ENCODE measurements at regions not wholly inside any gene's neighbourhood (a gene's known extent, or its start where the extent isn't known, plus 50 kb on each side); places are given as distances from the start of the nearest gene placed in this dataset.

DNA sequence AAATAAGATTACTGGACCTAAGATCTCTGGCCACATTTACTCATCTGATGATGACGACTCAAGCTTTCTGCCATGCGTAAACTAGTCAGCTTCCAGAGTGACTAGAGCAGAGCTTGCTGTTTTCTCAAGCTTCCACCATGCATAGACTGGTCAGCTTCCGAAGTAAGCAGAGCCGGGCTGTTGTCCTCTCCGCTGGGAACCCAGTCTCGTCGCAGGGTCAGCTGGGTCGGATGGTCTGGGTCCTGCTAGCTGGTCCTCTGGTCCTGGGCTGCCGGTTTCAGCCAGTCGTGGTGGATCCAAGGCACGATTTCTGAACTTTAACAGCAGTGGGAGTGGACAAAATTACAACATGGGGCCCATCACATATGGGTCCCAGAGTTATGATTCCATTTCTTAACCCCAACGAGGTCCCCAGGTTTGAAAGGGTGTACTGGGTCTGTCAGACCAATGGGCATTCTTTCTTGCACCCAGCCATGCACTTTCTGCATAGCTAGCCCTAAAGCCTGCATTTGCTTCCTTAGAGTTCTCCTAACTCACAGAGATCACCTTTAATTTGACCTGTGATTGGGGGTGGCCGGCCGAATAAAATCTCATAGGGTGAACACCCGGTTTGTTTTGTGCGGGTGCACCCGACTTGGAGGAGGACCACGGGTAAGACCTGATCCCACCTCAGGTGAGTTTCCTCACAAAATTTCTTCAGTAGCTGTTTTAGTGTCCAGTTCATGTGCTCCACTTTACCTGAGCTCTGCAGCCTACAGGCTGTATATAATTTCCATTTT, 1312.8 kb downstream of the TMEM121 start:
- no peak for TF ChIP-seq CTCF (IDR thresholded peaks at IDR 0.05; ENCODE audit: borderline replicate concordance)
- H3K9me3 ChIP-seq (replicated peaks): no peaks in the 10 kb centered on the region
- H3K27me3 ChIP-seq (ENCODE audit: low read depth): peaks cover 73% of the 10 kb centered on the region
- H3K36me3 ChIP-seq: no peaks in the 10 kb centered on the region
- H3K4me1 ChIP-seq: peaks cover 9% of the 10 kb centered on the region
- intact Hi-C loops (cut with micrococcal nuclease): no loop called here
- no peak overlapping the region for H3K27ac ChIP-seq (replicated peaks)
- DNase-seq: no peak
- no peak overlapping the region for H3K4me3 ChIP-seq

DNA sequence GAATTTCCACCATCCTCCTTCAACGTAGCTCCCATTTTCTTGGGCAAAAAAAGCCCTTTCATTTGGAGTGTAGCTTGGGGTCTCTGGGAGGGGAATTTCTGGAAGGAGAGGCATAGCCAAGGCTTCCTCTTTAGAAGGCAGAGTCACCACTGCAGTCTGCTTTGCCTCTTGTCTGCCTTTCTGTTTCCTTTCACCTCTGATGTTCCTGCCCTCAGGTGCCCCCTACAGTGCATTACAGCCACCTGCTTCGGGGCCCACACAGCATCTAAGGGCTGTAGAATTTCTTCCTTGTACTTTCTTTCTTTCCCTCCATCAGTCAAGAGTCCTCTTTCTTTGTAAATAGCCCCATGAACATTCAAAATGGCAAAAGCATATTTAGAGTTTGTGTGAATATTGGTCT, 1313.9 kb downstream of the TMEM121 start:
- no peak overlapping the region for H3K4me3 ChIP-seq
- DNase-seq: no peak
- no peaks in the 10 kb centered on the region for H3K36me3 ChIP-seq
- peaks cover 84% of the 10 kb centered on the region for H3K27me3 ChIP-seq (ENCODE audit: low read depth)
- no peak overlapping the region for H3K27ac ChIP-seq (replicated peaks)
- H3K4me1 ChIP-seq: peaks cover 12% of the 10 kb centered on the region
- no peaks in the 10 kb centered on the region for H3K9me3 ChIP-seq (replicated peaks)
- no peak for TF ChIP-seq CTCF (IDR thresholded peaks at IDR 0.05; ENCODE audit: borderline replicate concordance)
- intact Hi-C loops (cut with micrococcal nuclease): no loop called here

- TF ChIP-seq CTCF (IDR thresholded peaks at IDR 0.05; ENCODE audit: borderline replicate concordance): no peak
- Histone ChIP-seq H3K27me3 (ENCODE audit: low read depth) (peaks cover 88% of the 10 kb centered on the region), H3K27ac (replicated peaks) (no peak overlapping the region), H3K4me3 (no peak overlapping the region), H3K4me1 (peaks cover 12% of the 10 kb centered on the region), H3K9me3 (replicated peaks) (no peaks in the 10 kb centered on the region), H3K36me3 (no peaks in the 10 kb centered on the region)
- DNase-seq: no peak
- intact Hi-C loops (cut with micrococcal nuclease): no loop called here
These were observed 1314.6 kb downstream of the TMEM121 start for GRCh38 chr14:106840991-106841390.

GRCh38 chr14:106841701-106842100, 1315.3 kb downstream of the TMEM121 start:
- TF ChIP-seq CTCF (IDR thresholded peaks at IDR 0.05; ENCODE audit: borderline replicate concordance): no peak
- H3K27ac ChIP-seq (replicated peaks): no peak overlapping the region
- H3K9me3 ChIP-seq (replicated peaks): no peaks in the 10 kb centered on the region
- peaks cover 82% of the 10 kb centered on the region for H3K27me3 ChIP-seq (ENCODE audit: low read depth)
- no peak overlapping the region for H3K4me3 ChIP-seq
- H3K4me1 ChIP-seq: peaks cover 15% of the 10 kb centered on the region
- H3K36me3 ChIP-seq: no peaks in the 10 kb centered on the region
- DNase-seq: no peak
- intact Hi-C loops (cut with micrococcal nuclease): no loop called here

DNA sequence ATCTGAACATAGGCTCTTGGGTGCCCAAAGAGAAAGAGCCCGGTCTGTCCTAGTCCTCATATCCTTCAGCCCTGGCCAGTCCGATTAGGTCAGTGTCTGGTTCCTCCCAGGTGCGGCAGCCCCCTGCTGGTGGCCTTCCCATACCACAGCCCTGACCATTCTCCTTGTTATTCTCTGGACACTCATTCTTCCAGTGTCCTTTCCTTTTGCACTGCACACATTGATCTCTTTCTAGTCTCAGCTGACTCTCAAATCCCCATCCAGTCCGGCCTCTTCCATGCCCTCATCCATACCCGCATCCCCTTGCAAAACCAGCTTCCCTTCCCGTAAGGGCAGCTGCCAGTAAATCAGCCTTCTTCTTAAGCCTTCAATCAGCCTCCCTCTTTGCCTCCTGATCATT, 1316.3 kb downstream of the TMEM121 start:
- Histone ChIP-seq H3K4me1 (peaks cover 17% of the 10 kb centered on the region), H3K9me3 (replicated peaks) (no peaks in the 10 kb centered on the region), H3K27ac (replicated peaks) (peak overlapping the region; percentile 22), H3K36me3 (no peaks in the 10 kb centered on the region), H3K27me3 (ENCODE audit: low read depth) (peaks cover 73% of the 10 kb centered on the region), H3K4me3 (no peak overlapping the region)
- DNase-seq: no peak
- intact Hi-C loops (cut with micrococcal nuclease): no loop called here
- peak; percentile 39 for TF ChIP-seq CTCF (IDR thresholded peaks at IDR 0.05; ENCODE audit: borderline replicate concordance)
